ENCODE measurements at regions not wholly inside any gene's neighbourhood (a gene's known extent, or its start where the extent isn't known, plus 50 kb on each side); places are given as distances from the start of the nearest gene placed in this dataset.
"Not testable (repeated sequence)": the region's sequence is repeated elsewhere in the genome, so short reads cannot be mapped to it uniquely, and the experiment has no call there.

DNA sequence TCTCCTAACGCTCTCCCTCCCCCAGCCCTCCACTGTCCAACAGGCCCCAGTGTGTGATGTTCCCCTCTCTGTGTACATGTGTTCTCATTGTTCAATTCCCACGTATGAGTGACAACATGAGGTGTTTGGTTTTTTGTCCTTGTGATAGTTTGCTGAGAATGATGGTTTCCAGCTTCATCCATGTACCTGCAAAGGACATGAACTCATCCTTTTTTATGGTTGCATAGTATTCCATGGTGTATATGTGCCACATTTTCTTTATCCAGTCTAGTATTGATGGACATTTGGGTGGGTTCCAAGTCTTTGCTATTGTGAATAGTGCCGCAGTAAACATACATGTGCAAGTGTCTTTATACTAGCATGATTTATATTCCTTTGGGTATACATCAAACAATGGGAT, 347.4 kb downstream of the MAGEE1 start:
- not testable (repeated sequence) for DNase-seq

- DNase-seq = no peak
Observed at GRCh38 chrX:76796311-76796710, 368.8 kb downstream of the MAGEE1 start.

GRCh38 chrX:76802708-76803107, 375.2 kb downstream of the MAGEE1 start:
- no peak for DNase-seq

DNA sequence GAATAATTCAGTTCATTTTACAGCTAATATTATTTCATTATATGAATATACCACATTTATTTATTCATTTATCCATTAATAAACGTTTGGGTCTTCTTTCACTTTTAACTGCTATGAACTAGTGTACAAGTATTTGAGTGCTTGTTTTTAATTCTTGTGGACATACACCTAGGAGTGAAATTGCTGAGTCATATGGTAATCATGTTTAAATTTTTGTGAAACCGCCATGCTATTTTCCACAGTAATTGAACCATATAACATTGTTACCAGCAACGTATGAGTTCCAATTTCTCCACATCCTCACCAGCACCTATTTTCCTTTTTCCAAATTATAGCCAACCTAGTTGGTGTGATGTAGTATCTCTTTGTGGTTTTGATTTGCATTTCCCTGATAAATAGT, 388.2 kb downstream of the MAGEE1 start:
- DNase-seq = no peak

DNA sequence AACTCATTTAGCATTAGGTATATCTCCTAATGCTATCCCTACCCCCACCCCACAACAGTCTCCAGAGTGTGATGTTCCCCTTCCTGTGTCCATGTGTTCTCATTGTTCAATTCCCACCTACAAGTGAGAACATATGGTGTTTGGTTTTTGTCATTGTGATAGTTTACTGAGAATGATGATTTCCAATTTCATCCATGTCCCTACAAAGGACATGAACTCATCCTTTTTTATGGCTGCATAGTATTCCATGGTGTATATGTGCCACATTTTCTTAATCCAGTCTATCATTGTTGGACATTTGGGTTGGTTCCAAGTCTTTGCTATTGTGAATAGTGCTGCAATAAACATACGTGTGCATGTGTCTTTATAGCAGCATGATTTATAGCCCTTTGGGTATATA, 389.8 kb downstream of the MAGEE1 start:
- not testable (repeated sequence) for DNase-seq

DNA sequence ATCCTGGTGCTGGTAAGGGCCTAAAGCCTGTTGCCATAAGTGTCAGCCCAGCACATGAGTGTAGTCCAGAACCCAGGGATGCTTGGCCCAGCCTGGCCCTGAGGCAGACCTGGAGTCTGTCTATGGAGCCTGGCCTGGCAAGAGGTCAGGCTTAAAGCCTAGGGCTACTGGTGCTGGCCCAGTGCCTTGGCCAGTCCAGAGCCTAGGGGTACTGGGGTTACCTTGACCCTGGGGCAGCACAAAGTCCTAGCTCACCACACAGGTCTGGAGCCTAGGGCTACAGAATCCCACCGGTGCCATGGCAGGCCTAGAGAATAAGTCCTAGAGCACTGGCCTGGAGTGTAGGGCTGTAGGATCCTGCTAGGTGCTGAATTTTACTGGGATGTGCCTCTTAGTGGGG, 393.8 kb downstream of the MAGEE1 start:
- DNase-seq = no peak

DNA sequence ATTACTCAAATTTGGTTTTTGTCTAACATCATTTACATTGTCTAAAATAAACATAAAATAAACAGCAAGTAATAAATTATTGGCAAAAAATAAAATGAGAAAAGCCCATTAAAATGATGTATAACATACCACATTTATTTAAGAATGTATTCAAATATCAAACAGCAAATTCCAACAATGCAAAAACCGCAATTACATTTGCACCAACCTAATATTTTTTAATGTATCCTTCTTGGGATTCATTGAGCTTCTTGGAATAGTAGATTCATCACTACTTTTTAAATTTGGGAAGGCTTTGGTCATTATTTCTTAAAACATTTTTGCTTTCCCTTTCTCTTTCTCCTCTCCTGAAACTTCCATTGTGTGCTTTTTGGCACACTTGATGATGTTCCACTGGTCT, 400.2 kb downstream of the MAGEE1 start:
- DNase-seq = no peak

DNA sequence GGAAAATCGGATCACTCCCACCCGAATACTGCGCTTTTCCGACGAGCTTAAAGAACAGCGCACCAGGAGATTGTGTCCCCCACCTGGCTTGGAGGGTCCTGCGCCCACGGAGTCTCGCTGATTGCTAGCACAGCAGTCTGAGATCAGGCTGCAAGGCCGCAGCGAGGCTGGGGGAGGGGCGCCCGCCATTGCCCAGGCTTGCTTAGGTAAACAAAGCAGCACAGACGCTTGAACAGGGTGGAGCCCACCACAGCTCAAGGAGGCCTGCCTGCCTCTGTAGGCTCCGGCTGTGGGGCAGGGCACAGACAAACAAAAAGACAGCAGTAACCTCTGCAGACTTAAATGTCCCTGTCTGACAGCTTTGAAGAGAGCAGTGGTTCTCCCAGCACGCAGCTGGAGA, 413.4 kb downstream of the MAGEE1 start:
- not testable (repeated sequence) for DNase-seq

- DNase-seq = no peak
Observed at GRCh38 chrX:76850851-76851250, 423.3 kb downstream of the MAGEE1 start.

- DNase-seq = no peak
Observed at GRCh38 chrX:76862509-76862908, 435.0 kb downstream of the MAGEE1 start.

- no peak for DNase-seq
Observed at GRCh38 chrX:76893930-76894329, 466.4 kb downstream of the MAGEE1 start.

GRCh38 chrX:76915836-76916235, 488.3 kb downstream of the MAGEE1 start:
- DNase-seq = no peak

GRCh38 chrX:76918033-76918432, 490.5 kb downstream of the MAGEE1 start:
- DNase-seq = no peak

DNA sequence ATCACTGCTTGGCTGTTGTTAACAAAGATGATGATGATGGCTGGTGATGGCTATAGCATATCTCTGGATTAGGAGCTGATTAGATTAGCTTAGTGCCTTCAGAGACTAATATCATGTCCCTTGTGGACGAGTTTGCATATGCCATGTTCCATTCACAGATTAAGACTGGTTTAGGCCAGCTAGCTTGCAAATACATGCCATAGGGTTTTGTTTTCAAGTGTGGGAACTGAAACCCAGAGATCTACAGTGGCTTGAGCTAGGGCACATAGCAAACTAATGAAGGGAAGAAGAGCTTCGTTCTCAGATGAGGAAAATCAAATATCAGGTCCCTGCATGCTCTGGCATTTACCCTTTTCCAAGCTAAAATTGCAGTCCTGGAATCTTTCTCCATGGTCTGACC, 492.3 kb downstream of the MAGEE1 start:
- no peak for DNase-seq

DNA sequence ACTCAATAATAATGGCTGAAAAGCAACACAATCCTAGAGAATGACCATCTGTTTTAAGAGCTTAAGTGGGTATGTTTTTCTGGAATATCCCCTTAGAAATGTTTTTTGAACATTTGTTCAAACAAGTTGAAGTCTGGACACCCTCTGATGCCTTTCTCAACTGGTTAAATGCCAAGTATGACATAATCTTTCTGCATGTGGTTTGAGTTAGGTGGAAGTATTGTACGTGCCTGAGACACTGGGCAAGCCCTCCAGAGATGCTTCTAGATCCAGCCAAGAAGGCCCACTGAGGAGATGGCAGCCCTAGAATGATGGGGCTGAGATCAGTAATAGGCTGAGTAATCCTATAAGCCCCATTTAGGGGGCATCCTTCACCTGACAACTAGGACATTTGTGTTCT, 493.1 kb downstream of the MAGEE1 start:
- no peak for DNase-seq

DNA sequence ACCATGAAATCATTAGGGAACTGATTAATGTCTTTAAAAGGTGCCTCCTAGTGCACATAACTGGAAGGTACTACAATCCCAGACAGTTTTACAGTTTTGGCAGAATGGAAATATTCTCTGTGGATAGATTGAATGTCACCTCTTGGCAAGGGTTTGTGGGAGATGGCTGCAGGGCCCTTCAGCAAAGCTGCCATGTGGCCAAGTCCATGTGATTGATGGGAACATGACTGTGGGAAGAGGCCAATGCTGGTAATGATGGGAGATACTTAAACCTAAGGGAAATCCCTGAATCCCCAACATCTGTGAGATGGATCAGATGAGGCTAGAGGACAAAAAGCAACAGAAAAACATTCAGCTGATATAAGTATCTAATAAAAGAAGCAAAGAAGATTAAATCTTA, 493.7 kb downstream of the MAGEE1 start:
- DNase-seq = no peak

GRCh38 chrX:76922100-76922499, 494.6 kb downstream of the MAGEE1 start:
- no peak for DNase-seq

DNA sequence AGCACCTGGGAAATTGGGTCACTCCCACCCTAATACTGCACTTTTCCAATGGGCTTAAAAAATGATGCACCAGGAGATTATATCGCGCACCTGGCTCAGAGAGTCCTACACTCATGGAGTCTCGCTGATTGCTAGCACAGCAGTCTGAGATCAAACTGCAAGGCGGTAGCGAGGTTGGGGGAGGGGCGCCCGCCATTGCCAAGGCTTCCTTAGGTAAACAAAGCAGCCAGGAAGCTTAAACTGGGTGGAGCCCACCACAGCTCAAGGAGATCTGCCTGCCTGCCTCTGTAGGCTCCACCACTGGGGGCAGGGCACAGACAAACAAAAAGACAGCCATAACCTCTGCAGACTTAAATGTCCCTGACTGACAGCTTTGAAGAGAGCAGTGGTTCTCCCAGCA, 497.1 kb downstream of the MAGEE1 start:
- not testable (repeated sequence) for DNase-seq

DNA sequence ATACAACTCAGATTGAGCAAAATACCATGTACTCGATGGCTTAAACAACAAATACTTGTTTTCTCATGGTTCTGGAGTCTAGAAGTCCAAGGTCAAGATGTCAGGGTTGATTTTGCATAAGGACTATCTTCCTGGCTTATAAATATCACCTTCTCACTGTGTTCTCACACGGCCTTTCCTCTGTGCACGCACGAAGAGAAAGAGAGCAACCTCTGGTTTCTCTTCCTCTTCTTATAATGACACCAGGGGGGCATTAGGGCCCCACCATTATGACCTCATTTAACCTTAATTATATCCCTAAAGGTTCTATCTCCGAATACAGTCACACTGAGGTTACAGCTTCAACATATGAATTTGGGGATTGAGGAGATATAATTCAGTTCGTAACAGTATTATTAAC, 504.0 kb downstream of the MAGEE1 start:
- no peak for DNase-seq

- DNase-seq = no peak
Observed at GRCh38 chrX:76957485-76957884, 489.7 kb upstream of the FGF16 start.

DNA sequence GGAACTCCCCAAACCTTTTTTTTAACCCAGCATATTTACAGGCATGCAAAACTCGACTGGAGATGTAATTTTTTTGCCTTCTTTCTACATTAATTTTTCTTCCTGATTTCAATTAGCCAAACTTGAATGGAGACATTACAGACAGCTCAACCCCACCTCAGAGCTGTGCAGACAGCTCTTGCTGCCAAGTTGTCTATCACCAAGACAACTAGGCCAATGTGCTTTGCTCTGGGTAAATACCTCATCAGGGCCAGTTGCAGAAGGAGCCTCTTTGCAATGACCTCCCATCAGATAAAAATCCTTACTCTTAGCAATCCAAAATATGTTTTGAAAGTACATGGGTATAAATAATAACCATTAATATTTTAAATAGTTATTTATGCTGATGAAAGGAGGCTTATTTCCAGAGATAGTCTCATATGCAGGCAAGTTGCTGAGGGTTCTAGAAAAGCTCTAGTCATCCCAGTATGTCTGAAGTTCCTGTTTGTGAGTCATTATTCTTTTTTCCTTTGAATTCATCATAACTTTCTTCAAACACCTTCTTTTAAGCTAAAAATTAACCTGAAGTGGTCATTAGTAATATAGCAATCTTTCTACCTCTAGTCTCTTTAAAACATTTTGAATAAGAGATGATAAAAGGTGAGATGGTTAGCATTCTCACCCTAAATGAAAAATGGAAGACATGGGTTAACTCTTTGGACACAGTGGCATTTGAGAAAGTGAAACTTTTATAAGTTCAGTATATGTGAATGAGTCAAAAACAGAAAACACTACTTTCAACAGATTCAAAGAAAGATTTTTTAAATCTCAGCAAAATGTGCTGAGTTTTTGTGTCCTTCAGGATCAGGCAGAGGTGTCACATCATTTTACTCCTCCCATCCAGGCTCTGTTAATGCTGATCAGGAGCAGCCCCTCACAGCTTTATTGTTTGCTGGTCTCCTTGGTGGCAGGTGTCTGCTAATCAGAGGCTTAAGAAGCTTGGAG, 475.5 kb upstream of the FGF16 start:
- no peak for DNase-seq

- no peak for DNase-seq
Observed at GRCh38 chrX:76977452-76977851, 469.7 kb upstream of the FGF16 start.

GRCh38 chrX:76987381-76987780, 459.8 kb upstream of the FGF16 start:
- DNase-seq = no peak

DNA sequence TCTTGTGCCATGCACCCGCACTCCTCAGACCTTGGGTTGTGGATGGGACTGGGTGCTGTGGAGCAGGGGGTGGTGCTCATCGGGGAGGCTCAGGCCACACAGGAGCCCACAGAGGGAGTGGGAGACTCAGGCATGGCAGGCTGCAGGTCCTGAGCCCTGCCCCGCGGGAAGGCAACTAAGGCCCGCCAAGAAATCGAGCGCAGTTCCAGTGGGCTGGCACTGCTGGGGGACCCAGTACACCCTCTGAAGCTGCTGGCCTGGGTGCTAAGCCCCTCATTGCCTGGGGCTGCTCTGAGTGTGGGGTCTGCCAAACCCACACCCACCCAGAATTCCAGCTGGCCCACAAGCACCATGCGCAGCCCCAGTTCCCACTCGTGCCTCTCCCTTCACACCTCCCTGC, 450.5 kb upstream of the FGF16 start:
- no peak for DNase-seq

DNA sequence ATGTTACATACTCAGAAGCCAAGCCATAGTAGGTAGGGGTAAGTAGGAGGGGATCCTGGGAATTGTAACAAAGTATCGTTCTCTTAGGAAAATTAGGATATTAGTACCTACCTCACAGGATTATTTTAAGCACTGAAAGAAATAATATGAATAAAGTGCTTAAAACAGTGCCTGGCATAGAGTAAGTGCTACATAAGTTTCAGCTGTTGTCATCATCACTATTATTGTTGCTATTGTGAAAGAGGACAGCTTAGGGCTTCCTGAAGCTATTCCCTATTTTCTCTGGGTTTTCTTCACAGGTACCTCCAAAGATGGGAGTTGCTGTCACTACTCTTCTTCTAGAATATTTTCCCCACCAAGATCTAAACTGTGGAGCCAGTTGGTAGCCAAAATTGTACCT, 443.7 kb upstream of the FGF16 start:
- DNase-seq = no peak

All from activated T-cell treated with anti-CD3 and anti-CD28 coated beads, Interleukin-2, amount 50 U/mL, for 48 hours (primary cell).